ENCODE measurements at regions not wholly inside any gene's neighbourhood (a gene's known extent, or its start where the extent isn't known, plus 50 kb on each side); places are given as distances from the start of the nearest gene placed in this dataset.

DNA sequence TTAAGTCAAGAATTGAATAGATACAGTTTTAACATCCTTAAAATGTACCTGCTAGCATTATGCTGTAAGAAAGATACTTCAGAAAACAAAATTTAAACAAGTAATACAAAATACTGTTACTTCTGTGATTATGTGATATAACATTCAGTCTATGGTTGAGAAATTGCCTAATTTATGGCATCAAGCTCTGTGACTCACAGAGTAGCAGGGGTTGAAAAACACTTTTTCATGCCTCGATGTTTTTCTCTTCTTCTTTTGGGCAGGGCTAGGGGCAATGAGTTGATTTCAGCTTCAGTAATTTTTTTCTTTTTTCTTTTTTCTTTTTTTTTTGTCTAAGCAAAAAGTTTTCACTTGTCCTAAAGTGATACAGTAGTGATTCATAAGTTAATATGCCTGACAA lies 209.2 kb downstream of the MBL2 start:
- TF ChIP-seq EZH2 (IDR thresholded peaks at IDR 0.05; ENCODE audit: borderline replicate concordance, insufficient read depth, low read length, poor library complexity, severe bottlenecking) (no peak), SMC3 (conservative IDR thresholded peaks at IDR 0.05; ENCODE audit: poor library complexity) (no peak)
- TF ChIP-seq, protein P1, sequence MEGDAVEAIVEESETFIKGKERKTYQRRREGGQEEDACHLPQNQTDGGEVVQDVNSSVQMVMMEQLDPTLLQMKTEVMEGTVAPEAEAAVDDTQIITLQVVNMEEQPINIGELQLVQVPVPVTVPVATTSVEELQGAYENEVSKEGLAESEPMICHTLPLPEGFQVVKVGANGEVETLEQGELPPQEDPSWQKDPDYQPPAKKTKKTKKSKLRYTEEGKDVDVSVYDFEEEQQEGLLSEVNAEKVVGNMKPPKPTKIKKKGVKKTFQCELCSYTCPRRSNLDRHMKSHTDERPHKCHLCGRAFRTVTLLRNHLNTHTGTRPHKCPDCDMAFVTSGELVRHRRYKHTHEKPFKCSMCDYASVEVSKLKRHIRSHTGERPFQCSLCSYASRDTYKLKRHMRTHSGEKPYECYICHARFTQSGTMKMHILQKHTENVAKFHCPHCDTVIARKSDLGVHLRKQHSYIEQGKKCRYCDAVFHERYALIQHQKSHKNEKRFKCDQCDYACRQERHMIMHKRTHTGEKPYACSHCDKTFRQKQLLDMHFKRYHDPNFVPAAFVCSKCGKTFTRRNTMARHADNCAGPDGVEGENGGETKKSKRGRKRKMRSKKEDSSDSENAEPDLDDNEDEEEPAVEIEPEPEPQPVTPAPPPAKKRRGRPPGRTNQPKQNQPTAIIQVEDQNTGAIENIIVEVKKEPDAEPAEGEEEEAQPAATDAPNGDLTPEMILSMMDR (IDR thresholded peaks at IDR 0.05; ENCODE audit: poor library complexity, severe bottlenecking) = no peak

All from neural cell (in vitro differentiated cells).